ENCODE measurements at regions not wholly inside any gene's neighbourhood (a gene's known extent, or its start where the extent isn't known, plus 50 kb on each side); places are given as distances from the start of the nearest gene placed in this dataset.

DNA sequence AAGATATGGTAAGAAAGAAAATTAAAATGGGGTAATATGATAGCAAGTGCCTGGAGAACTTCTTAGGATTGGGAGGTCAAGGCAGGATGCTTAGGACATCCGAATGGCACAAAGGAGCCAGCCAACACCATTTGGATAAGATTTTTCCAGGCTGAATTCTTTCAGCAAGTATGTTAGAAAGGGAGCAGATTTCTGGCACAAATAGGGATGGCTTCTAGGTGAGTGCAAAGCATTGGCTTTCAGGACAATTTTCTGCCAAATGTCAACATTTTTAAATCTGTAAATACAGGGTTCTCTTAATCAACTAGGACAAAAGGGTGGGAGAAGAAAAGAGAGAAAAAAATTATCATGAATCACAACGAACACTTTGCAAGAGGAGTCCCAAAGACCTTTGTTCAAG lies 409.1 kb downstream of the GPAM start:
- Histone ChIP-seq H3K79me2 (ENCODE audit: insufficient read depth, low read length) (no peaks in the 10 kb centered on the region), H2BK120ac (ENCODE audit: low read depth, low read length, poor library complexity, severe bottlenecking) (no peak overlapping the region), H3K4me1 (ENCODE audit: insufficient read depth, low read length) (no peaks in the 10 kb centered on the region), H3K9ac (ENCODE audit: extremely low read depth, insufficient read length, low read length) (no peak overlapping the region), H2BK12ac (ENCODE audit: insufficient read length, low read depth, low read length) (no peak overlapping the region), H3K14ac (ENCODE audit: insufficient read depth, low read length) (no peak overlapping the region), H2AFZ (ENCODE audit: low read length) (no peak overlapping the region), H2BK5ac (ENCODE audit: insufficient read length, low read length) (no peak overlapping the region), H2AK5ac (ENCODE audit: insufficient read length, low read length) (no peak overlapping the region), H3K27ac (ENCODE audit: insufficient read length, low read depth, low read length) (no peak overlapping the region), H2BK15ac (ENCODE audit: low read depth, low read length) (no peak overlapping the region), H3K23me2 (ENCODE audit: insufficient read length, low read depth, low read length, poor library complexity, severe bottlenecking) (peaks cover 3% of the 10 kb centered on the region), H4K91ac (ENCODE audit: insufficient read length, low read depth, low read length) (no peak overlapping the region), H3K18ac (ENCODE audit: insufficient read length, low read depth, low read length) (no peak overlapping the region), H4K5ac (ENCODE audit: insufficient read length, low read depth, low read length) (no peak overlapping the region), H3K4ac (ENCODE audit: low read depth, low read length) (no peak overlapping the region), H3K4me2 (ENCODE audit: insufficient read depth, insufficient read length, low read length) (no peak overlapping the region), H3T11ph (ENCODE audit: low read length) (no peak overlapping the region), H3K56ac (ENCODE audit: insufficient read length, low read depth, low read length) (no peak overlapping the region), H4K8ac (replicated peaks; ENCODE audit: insufficient read length, low read depth, low read length) (no peak overlapping the region), H3K9me3 (ENCODE audit: control insufficient read depth, low read depth, low read length) (no peaks in the 10 kb centered on the region), H3K79me1 (ENCODE audit: insufficient read depth, low read depth, low read length, poor library complexity, severe bottlenecking) (no peaks in the 10 kb centered on the region), H3K27me3 (ENCODE audit: insufficient read depth, low read length) (no peaks in the 10 kb centered on the region), H2BK20ac (ENCODE audit: low read depth, low read length, poor library complexity, severe bottlenecking) (no peak overlapping the region), H3K23ac (ENCODE audit: insufficient read length, low read depth, low read length) (no peak overlapping the region), H4K20me1 (ENCODE audit: control insufficient read depth, insufficient read depth, insufficient read length) (no peaks in the 10 kb centered on the region)
- peaks cover 0 to 5% of the 10 kb centered on the region in 2 experiments; a peak in 1 of 4 replicates for H3K4me1 Mint-ChIP-seq
- H3K27me3 Mint-ChIP-seq (ENCODE audit: low read depth): no peaks in the 10 kb centered on the region
- peaks cover 0 to 3% of the 10 kb centered on the region in 2 experiments; a peak in 1 of 5 replicates for H3K9me3 Mint-ChIP-seq
- no peaks in the 10 kb centered on the region for H3K36me3 Mint-ChIP-seq (ENCODE audit: insufficient read depth in 1 of 3, low read depth in 3 of 3)
- TF ChIP-seq, protein P1, sequence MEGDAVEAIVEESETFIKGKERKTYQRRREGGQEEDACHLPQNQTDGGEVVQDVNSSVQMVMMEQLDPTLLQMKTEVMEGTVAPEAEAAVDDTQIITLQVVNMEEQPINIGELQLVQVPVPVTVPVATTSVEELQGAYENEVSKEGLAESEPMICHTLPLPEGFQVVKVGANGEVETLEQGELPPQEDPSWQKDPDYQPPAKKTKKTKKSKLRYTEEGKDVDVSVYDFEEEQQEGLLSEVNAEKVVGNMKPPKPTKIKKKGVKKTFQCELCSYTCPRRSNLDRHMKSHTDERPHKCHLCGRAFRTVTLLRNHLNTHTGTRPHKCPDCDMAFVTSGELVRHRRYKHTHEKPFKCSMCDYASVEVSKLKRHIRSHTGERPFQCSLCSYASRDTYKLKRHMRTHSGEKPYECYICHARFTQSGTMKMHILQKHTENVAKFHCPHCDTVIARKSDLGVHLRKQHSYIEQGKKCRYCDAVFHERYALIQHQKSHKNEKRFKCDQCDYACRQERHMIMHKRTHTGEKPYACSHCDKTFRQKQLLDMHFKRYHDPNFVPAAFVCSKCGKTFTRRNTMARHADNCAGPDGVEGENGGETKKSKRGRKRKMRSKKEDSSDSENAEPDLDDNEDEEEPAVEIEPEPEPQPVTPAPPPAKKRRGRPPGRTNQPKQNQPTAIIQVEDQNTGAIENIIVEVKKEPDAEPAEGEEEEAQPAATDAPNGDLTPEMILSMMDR (conservative IDR thresholded peaks at IDR 0.05): no peak
- no peak for DNase-seq
- H3K27ac Mint-ChIP-seq: no peak overlapping the region
- no CpG with 5 or more reads among the region's 2 CpGs for WGBS (ENCODE audit: extremely low coverage, insufficient read length, low lambda C conversion rate)
- H3K4me3 Mint-ChIP-seq: no peak overlapping the region
